AG04450 (cell line): ENCODE measurements at regions not wholly inside any gene's neighbourhood (a gene's known extent, or its start where the extent isn't known, plus 50 kb on each side); places are given as distances from the start of the nearest gene placed in this dataset.

Source experiments
- CTCF ChIA-PET: fragments of 300-600, 350-600 bp; formaldehyde crosslinking; extraction: SDS; loops from one replicate; lab custom pipeline; 2022; ENCODE audit warnings: antibody characterized with exemption, inconsistent platforms; lab: Charles Lee
- POLR2A ChIA-PET: fragments of 350-600 bp; formaldehyde crosslinking; extraction: SDS; loops from one replicate; lab custom pipeline; 2021; ENCODE audit warnings: antibody characterized with exemption, inconsistent platforms; lab: Yijun Ruan, JAX
- DNase-seq: peaks from one replicate; pipeline ENCODE4 v3.0.0-alpha.2; 2011; ENCODE audit warnings: low read depth, low spot score
- H3K27ac ChIP-seq: one replicate; pipeline ENCODE4 v1.5.1; 2012; ENCODE audit warnings: low read depth, low read length, control low read depth
- H3K27me3 ChIP-seq: one replicate; pipeline ENCODE4 v1.6.0; 2012; ENCODE audit warnings: low read length; ENCODE audit not compliant: control insufficient read depth, insufficient read depth
- H3K4me3 ChIP-seq: 2 replicates; pipeline ENCODE4 v1.5.1; 2011; ENCODE audit warnings: mild to moderate bottlenecking, low read depth, low read length, control low read depth
- H3K9me3 ChIP-seq: 2 replicates; pipeline ENCODE4 v1.5.1; 2012; ENCODE audit warnings: low read length; ENCODE audit not compliant: control insufficient read depth, insufficient read depth
- CTCF ChIP-seq: IDR thresholded peaks from 2 replicates; pipeline ENCODE4 v1.5.1; 2011; ENCODE audit warnings: low read depth, low read length, control low read depth, inconsistent platforms

- DNase-seq = no peak
- Histone ChIP-seq H3K27me3 (no peaks in the 10 kb centered on the region), H3K27ac (no peak overlapping the region), H3K4me3 (no peak overlapping the region), H3K9me3 (no peaks in the 10 kb centered on the region)
- TF ChIP-seq CTCF = no peak
- ChIA-PET CTCF (no interaction called here), POLR2A (no interaction called here)
Observed at GRCh38 chr2:81247648-81248047, 943.1 kb upstream of the LRRTM1 start.

GRCh38 chr2:81242501-81242900, 937.9 kb upstream of the LRRTM1 start:
- no peak overlapping the region for H3K27ac ChIP-seq
- TF ChIP-seq CTCF = no peak
- no peak for DNase-seq
- no peak overlapping the region for H3K4me3 ChIP-seq
- H3K27me3 ChIP-seq = no peaks in the 10 kb centered on the region
- ChIA-PET POLR2A (no interaction called here), CTCF (no interaction called here)
- no peaks in the 10 kb centered on the region for H3K9me3 ChIP-seq

GRCh38 chr2:81238462-81238861, 933.9 kb upstream of the LRRTM1 start:
- H3K27me3 ChIP-seq = no peaks in the 10 kb centered on the region
- no peak for TF ChIP-seq CTCF
- H3K9me3 ChIP-seq = no peaks in the 10 kb centered on the region
- no peak for DNase-seq
- no peak overlapping the region for H3K4me3 ChIP-seq
- no peak overlapping the region for H3K27ac ChIP-seq
- POLR2A ChIA-PET = no interaction called here
- CTCF ChIA-PET = no interaction called here

- TF ChIP-seq CTCF = no peak
- Histone ChIP-seq H3K4me3 (no peak overlapping the region), H3K27me3 (no peaks in the 10 kb centered on the region), H3K27ac (no peak overlapping the region), H3K9me3 (no peaks in the 10 kb centered on the region)
- ChIA-PET CTCF (no interaction called here), POLR2A (no interaction called here)
- no peak for DNase-seq
Observed at GRCh38 chr2:81235601-81236000, 931.0 kb upstream of the LRRTM1 start.

GRCh38 chr2:81234711-81235110, 930.2 kb upstream of the LRRTM1 start:
- Histone ChIP-seq H3K27ac (no peak overlapping the region), H3K9me3 (no peaks in the 10 kb centered on the region), H3K4me3 (no peak overlapping the region), H3K27me3 (no peaks in the 10 kb centered on the region)
- no peak for TF ChIP-seq CTCF
- CTCF ChIA-PET = no interaction called here
- no peak for DNase-seq
- POLR2A ChIA-PET = no interaction called here
